ENCODE measurements at regions not wholly inside any gene's neighbourhood (a gene's known extent, or its start where the extent isn't known, plus 50 kb on each side); places are given as distances from the start of the nearest gene placed in this dataset.

DNA sequence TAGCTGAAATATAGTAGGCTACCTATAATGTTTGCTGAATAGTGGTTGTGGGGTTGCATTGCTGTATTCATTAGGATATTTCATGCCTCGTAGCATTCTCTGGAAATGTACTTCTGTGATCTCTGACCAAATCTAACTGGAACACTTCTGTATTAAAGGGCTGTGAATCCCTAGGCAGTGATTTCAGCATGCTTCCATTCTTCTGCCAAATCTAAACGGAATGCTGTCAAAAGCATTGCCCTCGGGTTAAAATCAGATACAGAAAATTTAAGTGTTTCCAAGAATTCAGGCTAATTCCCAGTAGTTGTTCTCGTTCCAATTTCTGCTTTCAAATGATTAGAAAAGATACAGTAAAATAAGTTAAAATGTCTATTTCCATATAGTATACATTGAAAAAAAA, 1847.5 kb upstream of the IGFBP7 start:
- no peaks in the 10 kb centered on the region for H3K36me3 ChIP-seq (ENCODE audit: control insufficient read depth, insufficient read depth, low read length)
- H3K27me3 ChIP-seq (ENCODE audit: control insufficient read depth, insufficient read depth, low read length): no peaks in the 10 kb centered on the region
- TF ChIP-seq, protein P1, sequence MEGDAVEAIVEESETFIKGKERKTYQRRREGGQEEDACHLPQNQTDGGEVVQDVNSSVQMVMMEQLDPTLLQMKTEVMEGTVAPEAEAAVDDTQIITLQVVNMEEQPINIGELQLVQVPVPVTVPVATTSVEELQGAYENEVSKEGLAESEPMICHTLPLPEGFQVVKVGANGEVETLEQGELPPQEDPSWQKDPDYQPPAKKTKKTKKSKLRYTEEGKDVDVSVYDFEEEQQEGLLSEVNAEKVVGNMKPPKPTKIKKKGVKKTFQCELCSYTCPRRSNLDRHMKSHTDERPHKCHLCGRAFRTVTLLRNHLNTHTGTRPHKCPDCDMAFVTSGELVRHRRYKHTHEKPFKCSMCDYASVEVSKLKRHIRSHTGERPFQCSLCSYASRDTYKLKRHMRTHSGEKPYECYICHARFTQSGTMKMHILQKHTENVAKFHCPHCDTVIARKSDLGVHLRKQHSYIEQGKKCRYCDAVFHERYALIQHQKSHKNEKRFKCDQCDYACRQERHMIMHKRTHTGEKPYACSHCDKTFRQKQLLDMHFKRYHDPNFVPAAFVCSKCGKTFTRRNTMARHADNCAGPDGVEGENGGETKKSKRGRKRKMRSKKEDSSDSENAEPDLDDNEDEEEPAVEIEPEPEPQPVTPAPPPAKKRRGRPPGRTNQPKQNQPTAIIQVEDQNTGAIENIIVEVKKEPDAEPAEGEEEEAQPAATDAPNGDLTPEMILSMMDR (IDR thresholded peaks at IDR 0.05; ENCODE audit: insufficient read depth, low read depth, low read length): no peak
- DNase-seq (ENCODE audit: low read depth): no peak
- ChIA-PET POLR2A (no interaction called here), CTCF (no interaction called here)
- no peak overlapping the region for H3K4me3 ChIP-seq (ENCODE audit: low read depth, low read length)

- ChIA-PET POLR2A (no interaction called here), CTCF (no interaction called here)
- Histone ChIP-seq H3K4me3 (ENCODE audit: low read depth, low read length) (no peak overlapping the region), H3K27me3 (ENCODE audit: control insufficient read depth, insufficient read depth, low read length) (no peaks in the 10 kb centered on the region), H3K36me3 (ENCODE audit: control insufficient read depth, insufficient read depth, low read length) (no peaks in the 10 kb centered on the region)
- TF ChIP-seq, protein P1 (IDR thresholded peaks at IDR 0.05; ENCODE audit: insufficient read depth, low read depth, low read length): no peak
- DNase-seq (ENCODE audit: low read depth): no peak
Observed at GRCh38 chr4:58961283-58961682, 1851.1 kb upstream of the IGFBP7 start.

- no peak for DNase-seq (ENCODE audit: low read depth)
- Histone ChIP-seq H3K4me3 (ENCODE audit: low read depth, low read length) (no peak overlapping the region), H3K36me3 (ENCODE audit: control insufficient read depth, insufficient read depth, low read length) (no peaks in the 10 kb centered on the region), H3K27me3 (ENCODE audit: control insufficient read depth, insufficient read depth, low read length) (no peaks in the 10 kb centered on the region)
- ChIA-PET POLR2A (no interaction called here), CTCF (no interaction called here)
- TF ChIP-seq, protein P1 (IDR thresholded peaks at IDR 0.05; ENCODE audit: insufficient read depth, low read depth, low read length): no peak
Observed at GRCh38 chr4:58961925-58962324, 1851.7 kb upstream of the IGFBP7 start.

DNA sequence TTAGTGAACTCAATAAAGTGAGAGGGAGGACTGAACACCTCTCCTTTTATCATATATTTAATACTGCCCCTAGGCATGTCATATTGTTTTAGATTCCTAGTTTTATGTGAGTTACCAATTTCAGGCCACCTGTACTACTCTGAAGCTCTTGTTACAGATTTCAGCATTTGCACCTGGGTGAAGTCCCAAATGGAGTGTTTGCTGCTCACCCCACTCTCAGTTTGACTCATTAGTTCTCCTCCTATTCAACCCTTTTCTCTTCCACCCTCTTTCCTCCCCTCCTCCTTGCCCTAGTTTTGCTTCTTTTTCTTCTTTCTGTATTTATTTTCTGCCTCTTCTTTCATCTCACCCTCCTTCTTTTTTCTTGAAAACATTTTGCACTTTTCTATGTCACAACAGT, 1852.2 kb upstream of the IGFBP7 start:
- CTCF ChIA-PET: no interaction called here
- Histone ChIP-seq H3K27me3 (ENCODE audit: control insufficient read depth, insufficient read depth, low read length) (no peaks in the 10 kb centered on the region), H3K36me3 (ENCODE audit: control insufficient read depth, insufficient read depth, low read length) (no peaks in the 10 kb centered on the region), H3K4me3 (ENCODE audit: low read depth, low read length) (no peak overlapping the region)
- TF ChIP-seq, protein P1 (IDR thresholded peaks at IDR 0.05; ENCODE audit: insufficient read depth, low read depth, low read length): no peak
- POLR2A ChIA-PET: no interaction called here
- no peak for DNase-seq (ENCODE audit: low read depth)

DNA sequence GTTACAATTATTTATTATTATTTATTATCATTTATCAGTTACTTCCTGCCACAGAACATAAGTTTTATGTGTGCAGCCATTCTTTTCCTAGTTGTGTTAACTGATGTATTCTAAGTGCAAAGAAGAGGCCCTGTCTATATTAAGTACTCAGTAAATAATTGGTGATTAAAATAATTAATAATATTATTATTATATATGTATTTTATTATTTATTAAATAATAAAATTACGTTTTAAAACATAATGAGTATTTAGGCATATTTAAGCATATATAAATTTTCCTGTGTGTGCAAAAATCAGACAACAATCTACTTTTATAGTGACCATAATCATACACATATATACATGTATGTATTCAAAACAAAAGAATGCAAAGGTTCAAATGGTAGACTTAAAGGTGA, 1871.6 kb upstream of the IGFBP7 start:
- no peak for DNase-seq (ENCODE audit: low read depth)
- Histone ChIP-seq H3K36me3 (ENCODE audit: control insufficient read depth, insufficient read depth, low read length) (no peaks in the 10 kb centered on the region), H3K27me3 (ENCODE audit: control insufficient read depth, insufficient read depth, low read length) (no peaks in the 10 kb centered on the region), H3K4me3 (ENCODE audit: low read depth, low read length) (no peak overlapping the region)
- ChIA-PET CTCF (interaction anchor here (1.3 kb wide), 1 partner anchor 10 kb away, joined by 3 read pairs; no protein-coding TSS in a partner anchor), POLR2A (no interaction called here)
- TF ChIP-seq, protein P1 (IDR thresholded peaks at IDR 0.05; ENCODE audit: insufficient read depth, low read depth, low read length): no peak
